KOPT-K1 (cell line): ENCODE measurements at regions not wholly inside any gene's neighbourhood (a gene's known extent, or its start where the extent isn't known, plus 50 kb on each side); places are given as distances from the start of the nearest gene placed in this dataset.

Source experiments
- H3K27ac ChIP-seq: fragments of 200-600 bp; sonication (generic); 2 replicates; pipeline ENCODE4 v1.5.1; 2016; ENCODE audit warnings: antibody characterized with exemption, mild to moderate bottlenecking, low read depth, low read length; ENCODE audit not compliant: poor library complexity, severe bottlenecking
- H3K36me3 ChIP-seq: fragments of 200-600 bp; sonication (generic); 2 replicates; pipeline ENCODE4 v1.5.1; 2017; ENCODE audit warnings: antibody characterized with exemption, mild to moderate bottlenecking, low read length, moderate library complexity; ENCODE audit not compliant: insufficient read depth
- H3K9me3 ChIP-seq: fragments of 200-600 bp; sonication (generic); 2 replicates; pipeline ENCODE4 v1.5.1; 2017; ENCODE audit warnings: antibody characterized with exemption, low read length, mild to moderate bottlenecking; ENCODE audit not compliant: insufficient read depth, poor library complexity, severe bottlenecking

DNA sequence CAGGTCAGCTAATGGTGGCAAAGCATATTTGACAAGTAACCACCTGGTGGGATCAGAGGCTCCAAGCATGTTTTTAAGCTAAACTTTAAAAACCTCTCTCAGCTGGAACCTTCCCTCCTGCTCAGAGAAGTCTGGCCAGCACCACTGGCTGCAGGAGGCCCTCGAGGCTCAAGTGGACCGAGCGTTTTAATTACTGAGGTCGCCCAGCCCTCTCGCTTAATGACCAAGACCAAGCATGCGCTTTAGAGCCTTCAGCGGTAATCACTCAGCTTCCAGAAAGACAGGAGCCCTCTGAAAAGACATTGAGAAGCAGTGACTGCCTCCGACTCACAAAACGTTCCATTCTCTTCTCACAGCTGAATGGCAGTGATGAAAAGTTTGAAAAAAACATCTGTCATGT lies 383.4 kb upstream of the ADARB2 start:
- Histone ChIP-seq H3K9me3 (no peaks in the 10 kb centered on the region), H3K36me3 (no peaks in the 10 kb centered on the region), H3K27ac (no peak overlapping the region)

DNA sequence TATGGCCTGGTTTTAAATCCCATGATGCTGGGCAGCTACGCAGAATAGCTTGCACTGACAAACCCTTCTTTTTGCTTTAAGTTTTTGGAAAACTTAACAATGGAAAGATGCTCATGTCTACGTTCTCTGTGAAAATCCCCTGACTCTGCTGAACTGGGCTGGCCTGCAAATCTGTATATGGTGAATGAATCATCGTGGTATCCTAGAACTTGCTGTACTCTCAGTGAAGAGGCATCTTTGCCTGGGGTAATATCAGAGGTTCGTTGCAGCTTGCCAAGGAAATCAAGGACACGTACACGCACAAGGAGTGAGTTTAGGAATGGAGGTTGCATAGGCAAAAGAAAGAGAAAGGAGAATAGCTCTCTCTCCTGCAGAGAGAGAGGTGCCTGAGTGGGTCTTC lies 382.0 kb upstream of the ADARB2 start:
- Histone ChIP-seq H3K36me3 (no peaks in the 10 kb centered on the region), H3K27ac (no peak overlapping the region), H3K9me3 (no peaks in the 10 kb centered on the region)

DNA sequence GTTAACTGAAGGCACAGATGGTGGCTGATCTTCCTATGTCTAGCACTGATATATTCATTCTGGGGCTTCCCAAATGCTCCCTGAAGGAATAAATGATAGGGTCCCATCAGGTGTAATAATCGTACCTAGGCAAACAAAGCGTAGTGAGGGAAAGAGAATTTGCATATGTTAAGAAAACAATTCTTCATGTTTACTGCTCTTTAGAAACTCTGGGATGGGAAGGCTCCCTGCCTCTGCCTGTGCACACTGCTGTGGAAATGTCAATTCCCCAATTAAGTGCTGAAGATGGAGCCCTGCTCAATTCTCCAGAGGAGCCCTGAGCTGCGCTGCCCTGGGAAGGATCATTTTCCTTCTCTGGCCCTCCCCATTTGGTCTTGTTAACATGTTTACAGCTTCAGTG lies 380.9 kb upstream of the ADARB2 start:
- H3K9me3 ChIP-seq = no peaks in the 10 kb centered on the region
- no peak overlapping the region for H3K27ac ChIP-seq
- no peaks in the 10 kb centered on the region for H3K36me3 ChIP-seq

DNA sequence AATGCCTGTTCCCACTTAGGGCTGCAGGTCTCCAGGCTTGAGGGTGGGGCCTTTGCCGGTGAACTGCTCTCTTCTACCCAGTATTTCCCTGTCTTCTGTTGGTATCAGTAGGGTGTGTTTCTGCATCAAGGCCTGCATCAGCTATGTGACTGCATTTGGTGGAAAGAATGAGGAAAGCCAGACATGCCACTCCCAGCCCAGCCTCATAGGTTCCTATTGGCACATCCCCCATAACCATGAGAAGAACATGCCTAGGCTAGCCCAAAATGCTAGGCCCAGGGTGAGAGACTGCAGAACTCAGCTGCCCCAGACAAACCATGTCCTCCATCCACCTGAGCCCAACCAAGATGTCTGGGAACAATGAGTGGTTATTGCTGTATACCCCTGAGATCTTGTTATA lies 380.3 kb upstream of the ADARB2 start:
- H3K36me3 ChIP-seq = no peaks in the 10 kb centered on the region
- no peaks in the 10 kb centered on the region for H3K9me3 ChIP-seq
- H3K27ac ChIP-seq = no peak overlapping the region

DNA sequence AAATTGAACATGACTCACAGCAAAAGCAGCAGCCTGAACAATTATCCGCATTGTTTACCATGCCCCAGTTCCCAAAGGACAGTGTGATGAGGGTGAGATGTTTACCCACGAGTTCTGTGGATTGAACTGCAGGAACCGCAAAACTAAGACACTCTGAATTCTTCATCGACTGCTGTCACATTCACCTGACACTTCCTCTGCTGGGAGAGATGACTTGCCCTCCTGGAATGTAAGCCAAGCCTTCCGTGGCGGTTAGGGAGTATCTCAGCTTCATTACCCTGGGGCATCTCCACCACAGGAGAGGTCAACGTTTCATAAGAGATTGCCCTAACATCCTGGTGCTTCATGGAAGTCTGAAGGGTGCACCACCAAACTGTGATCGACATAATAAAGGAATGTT lies 374.6 kb upstream of the ADARB2 start:
- H3K36me3 ChIP-seq = no peaks in the 10 kb centered on the region
- H3K9me3 ChIP-seq = no peaks in the 10 kb centered on the region
- H3K27ac ChIP-seq = no peak overlapping the region

DNA sequence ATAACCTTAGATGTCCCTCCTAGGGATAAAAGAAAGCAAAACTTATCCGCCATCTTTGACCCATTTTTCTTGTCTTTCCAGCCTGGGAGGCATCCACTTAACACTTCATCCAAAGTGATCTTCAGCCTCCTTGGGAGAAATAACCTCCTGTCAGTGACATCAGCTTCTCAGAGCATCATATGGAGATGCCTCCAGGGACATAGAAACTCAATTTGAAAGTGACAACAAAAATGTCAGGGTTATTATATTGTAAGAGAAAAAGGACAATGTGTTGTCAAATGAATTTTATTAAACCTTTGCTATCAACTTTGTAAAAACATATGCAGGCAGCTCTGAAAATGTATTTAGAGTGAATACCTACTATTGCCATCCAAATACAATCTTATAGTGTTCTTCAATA lies 371.2 kb upstream of the ADARB2 start:
- no peak overlapping the region for H3K27ac ChIP-seq
- no peaks in the 10 kb centered on the region for H3K9me3 ChIP-seq
- no peaks in the 10 kb centered on the region for H3K36me3 ChIP-seq

DNA sequence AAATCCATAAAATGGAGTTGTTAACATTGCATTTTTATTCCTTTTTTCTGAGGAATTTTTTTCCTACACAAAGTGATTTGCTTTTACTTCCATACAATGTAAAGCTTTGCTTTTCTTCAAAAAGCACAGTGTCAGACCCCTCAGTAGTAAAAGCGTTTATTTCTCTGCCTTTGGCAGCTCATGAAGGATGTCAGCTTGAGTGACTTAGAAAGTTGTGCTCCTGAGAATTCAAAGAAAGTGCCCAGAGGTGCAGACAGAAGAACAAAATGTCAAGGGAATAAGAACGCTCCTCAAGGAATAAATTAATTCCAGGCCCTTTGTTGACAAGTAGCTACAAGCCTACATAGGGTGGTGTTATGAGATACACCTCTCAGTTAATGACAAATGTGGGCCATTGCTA lies 369.3 kb upstream of the ADARB2 start:
- H3K9me3 ChIP-seq = no peaks in the 10 kb centered on the region
- H3K27ac ChIP-seq = no peak overlapping the region

DNA sequence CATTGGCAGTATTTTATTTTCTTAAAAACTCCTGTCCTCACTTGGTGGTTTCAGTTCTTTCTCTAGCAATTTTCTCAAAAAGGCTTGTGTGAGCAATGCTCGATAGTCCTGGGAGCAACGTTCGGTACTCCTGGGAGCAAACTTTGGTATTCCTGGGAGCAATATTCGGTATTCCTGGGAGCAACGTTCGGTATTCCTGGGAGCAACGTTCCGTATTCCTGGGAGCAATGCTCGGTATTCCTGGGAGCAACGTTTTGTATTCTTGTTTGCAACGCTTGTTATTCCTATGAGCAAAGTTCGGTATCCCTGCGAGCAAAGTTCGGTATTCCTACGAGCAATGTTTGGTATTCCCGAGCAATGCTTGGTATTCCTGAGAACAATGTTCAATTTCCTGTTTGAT lies 362.0 kb upstream of the ADARB2 start:
- no peaks in the 10 kb centered on the region for H3K36me3 ChIP-seq
- H3K27ac ChIP-seq = no peak overlapping the region
- no peaks in the 10 kb centered on the region for H3K9me3 ChIP-seq

More for the DNA sequence above, 369.3 kb upstream of the ADARB2 start:
- no peaks in the 10 kb centered on the region for H3K36me3 ChIP-seq

DNA sequence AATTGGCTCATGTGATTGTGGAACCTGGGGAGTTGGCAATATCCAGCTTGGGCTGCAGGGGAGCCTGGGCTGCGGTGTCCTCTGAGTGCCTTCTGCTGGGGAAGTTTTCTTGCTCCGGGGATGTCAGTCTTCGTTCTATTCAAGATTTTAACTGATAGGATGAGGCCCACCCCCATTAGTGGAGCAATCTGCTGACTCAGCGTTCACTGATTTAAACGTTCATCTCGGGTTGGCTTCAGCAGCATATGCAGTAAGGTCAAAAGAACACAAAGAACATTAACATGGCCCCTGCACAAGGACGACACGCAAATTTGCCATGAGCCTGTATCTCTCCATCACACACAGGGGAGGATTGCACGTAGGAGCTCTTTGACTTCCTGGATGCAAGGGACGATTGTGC lies 360.6 kb upstream of the ADARB2 start:
- H3K36me3 ChIP-seq = no peaks in the 10 kb centered on the region
- H3K27ac ChIP-seq = no peak overlapping the region
- no peaks in the 10 kb centered on the region for H3K9me3 ChIP-seq

DNA sequence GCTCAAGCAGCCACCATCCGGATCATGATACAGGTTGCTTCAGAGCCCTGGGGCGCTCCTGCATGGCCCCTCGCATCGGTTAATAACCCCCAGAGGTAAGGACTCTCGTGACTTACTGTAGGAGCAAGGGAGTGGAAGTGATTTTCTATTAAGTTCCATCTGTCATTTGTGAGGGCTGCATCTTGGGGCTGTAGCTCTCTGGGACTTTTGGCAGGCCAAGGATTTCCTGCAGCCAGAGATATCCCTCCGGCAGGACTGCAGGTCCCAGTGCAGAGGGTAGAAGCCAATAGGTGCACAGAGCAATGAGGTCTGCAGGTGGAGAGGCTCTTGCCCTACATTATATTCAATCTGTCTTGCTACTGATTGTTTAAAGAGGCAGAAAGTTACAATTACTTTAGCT lies 356.8 kb upstream of the ADARB2 start:
- Histone ChIP-seq H3K27ac (no peak overlapping the region), H3K36me3 (no peaks in the 10 kb centered on the region), H3K9me3 (no peaks in the 10 kb centered on the region)

DNA sequence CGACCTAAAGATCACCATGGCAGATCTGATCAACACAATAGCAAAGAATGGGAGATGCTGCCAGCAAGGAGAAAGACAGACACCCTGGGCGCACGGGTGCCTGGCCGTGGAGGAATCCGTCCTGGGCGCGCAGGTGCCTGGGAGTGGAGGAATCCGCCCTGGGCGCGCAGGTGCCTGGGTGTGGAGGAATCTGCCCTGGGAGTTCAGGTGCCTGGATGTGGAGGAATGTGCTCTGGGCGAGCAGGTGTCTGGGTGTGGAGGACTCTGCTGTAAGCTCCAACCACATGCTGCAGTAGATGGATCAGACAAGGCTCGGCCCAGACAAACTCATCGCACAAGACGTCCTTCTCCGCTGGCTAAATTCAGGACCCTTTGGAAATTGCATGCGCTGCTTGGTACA lies 346.3 kb upstream of the ADARB2 start:
- Histone ChIP-seq H3K27ac (no peak overlapping the region), H3K9me3 (peaks cover 4% of the 10 kb centered on the region), H3K36me3 (no peaks in the 10 kb centered on the region)

DNA sequence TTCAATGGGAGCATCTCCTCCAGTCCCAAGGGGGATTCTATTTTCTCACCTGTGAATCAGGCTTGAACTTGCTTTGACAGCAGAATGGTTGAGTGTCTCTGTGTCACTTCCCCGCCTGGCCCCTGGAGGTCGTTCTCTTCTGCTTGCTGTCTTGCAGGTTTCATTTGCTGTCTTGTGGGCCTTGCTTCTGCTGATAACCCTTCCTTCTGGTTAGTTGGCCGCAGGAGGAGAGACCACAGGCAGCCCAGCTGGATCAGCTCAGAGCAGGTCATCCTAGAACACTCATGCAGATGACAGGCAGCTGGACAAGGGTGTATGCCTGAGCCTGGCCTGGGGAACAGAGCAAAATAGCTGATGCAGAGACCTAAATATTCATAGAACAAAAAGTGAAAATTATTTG lies 344.2 kb upstream of the ADARB2 start:
- Histone ChIP-seq H3K27ac (no peak overlapping the region), H3K9me3 (no peaks in the 10 kb centered on the region), H3K36me3 (no peaks in the 10 kb centered on the region)

DNA sequence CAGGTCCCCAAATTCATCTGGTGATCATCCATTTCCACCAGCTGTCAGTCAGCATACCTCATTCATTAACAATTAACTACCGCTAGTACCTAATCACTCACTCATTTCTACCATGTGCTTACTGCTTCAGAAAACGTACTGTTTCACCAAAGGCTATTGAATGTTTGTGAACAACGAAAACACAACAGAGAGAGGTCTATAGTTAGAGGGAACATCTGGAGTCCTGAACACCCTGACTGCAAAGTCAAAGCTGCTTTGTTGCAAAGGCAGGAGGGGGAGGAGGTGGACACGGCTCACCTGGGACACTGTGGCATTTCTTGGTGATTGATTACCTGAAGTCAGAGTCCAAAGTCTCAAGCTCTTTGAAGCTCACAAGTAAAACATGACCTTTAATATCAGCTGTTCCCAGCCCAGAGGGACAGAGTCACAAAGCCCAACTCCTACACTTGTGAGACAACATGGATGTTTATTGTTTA lies 342.3 kb upstream of the ADARB2 start:
- H3K9me3 ChIP-seq = no peaks in the 10 kb centered on the region
- H3K27ac ChIP-seq = no peak overlapping the region
- H3K36me3 ChIP-seq = no peaks in the 10 kb centered on the region

DNA sequence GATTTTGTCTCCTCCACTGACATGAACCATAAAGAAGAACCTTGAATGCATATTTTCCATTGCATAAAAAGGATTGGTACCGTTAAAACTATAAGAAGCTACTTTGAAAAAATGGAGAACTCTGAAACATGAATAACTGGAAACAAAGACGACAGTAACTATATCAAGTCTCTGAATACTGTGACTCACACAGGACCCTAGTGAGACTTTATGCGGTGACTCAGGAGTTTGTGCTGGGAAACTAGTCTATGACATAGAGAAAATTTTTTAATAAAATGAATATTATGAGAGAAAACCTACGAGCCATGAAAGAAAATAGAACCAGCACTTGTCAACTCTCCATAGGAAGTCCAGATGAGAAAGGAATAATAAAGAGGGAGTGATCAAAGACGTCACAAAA lies 339.9 kb upstream of the ADARB2 start:
- Histone ChIP-seq H3K9me3 (no peaks in the 10 kb centered on the region), H3K36me3 (no peaks in the 10 kb centered on the region), H3K27ac (no peak overlapping the region)

DNA sequence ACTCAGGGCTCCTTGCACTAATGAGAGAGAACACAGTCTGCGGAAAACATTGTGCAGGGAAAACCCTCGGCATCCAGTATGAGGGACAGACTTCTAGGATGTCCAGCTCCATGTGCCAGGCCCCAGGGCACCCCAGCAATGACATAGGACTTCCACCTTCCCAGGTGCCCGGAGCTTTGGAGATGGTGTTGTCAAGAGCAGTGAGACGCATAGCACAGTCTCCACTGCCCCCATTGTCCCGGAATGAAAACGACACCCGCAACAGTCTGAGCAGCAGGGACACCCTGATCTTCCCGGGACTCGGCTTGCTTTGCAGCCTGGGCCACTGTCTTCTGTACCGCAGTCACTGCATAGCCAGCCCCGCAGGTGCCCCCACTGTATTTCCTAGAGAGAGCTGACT lies 339.2 kb upstream of the ADARB2 start:
- Histone ChIP-seq H3K9me3 (no peaks in the 10 kb centered on the region), H3K27ac (no peak overlapping the region), H3K36me3 (no peaks in the 10 kb centered on the region)

DNA sequence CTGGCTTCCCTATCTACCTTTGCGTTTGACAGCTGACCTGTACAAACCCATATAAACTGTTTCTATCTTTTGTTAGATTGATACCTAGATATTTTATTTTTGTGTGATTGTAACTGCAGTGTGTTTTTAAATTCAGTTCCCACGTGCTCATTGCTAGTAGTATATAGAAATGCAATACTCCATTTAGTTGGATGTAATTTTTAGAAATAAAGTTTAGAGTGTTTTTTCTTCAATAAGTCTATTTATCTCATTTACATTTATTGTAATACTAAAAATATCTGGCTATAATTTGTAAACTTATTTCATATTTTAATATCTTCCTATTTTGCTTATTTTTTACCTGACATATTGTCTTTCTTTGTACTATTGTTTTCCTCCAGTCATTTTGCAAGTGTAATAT lies 329.7 kb upstream of the ADARB2 start:
- H3K27ac ChIP-seq = no peak overlapping the region
- H3K9me3 ChIP-seq = peaks cover 11% of the 10 kb centered on the region
- H3K36me3 ChIP-seq = no peaks in the 10 kb centered on the region

DNA sequence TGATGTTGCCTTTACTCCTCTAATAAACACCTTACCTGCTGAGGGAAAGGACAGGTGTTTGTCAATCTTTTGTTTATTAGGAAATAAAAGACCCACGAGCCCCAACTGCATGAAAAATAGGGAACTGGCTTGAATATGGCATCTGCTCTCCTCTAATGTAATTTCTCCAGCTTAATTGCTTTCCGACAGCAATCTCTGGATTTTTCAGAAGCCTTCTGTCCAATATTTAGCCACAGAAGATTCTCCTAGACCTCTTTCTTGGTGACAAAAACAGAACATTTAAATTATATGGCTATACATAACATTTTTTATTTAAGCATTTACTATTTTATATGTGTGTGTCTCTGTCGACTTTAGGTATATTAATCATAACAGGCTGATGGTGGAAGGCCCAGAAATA lies 317.4 kb upstream of the ADARB2 start:
- H3K9me3 ChIP-seq = no peaks in the 10 kb centered on the region
- H3K36me3 ChIP-seq = no peaks in the 10 kb centered on the region
- H3K27ac ChIP-seq = no peak overlapping the region
